ENCODE measurements at regions not wholly inside any gene's neighbourhood (a gene's known extent, or its start where the extent isn't known, plus 50 kb on each side); places are given as distances from the start of the nearest gene placed in this dataset.

DNA sequence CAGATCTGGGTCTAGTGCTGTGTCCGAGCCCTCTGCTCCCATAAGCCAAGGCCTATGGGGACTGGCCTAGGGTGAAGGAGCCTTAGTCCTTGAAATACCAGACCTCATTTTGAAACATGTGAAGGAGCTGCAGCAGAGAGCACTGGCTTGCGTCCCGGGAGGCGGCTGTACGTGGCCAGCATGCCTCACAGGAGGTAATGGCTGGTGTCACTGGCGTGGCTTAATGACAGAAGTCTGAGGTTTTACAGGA lies 72.7 kb upstream of the OTOS start:
- TF ChIP-seq POLR2A (IDR thresholded peaks at IDR 0.05) (no peak), CTCF (IDR thresholded peaks at IDR 0.05) (no peak), POLR2AphosphoS5 (IDR thresholded peaks at IDR 0.05) (no peak)
